Upper lobe of left lung (tissue), 4 donors: ENCODE measurements at regions not wholly inside any gene's neighbourhood (a gene's known extent, or its start where the extent isn't known, plus 50 kb on each side); places are given as distances from the start of the nearest gene placed in this dataset.

Source experiments
- POLR2A ChIP-seq, 4 donors: fragments of 450-650 bp; IDR thresholded peaks; one replicate each; pipeline ENCODE4 v1.5.1; 2016 to 2017; ENCODE audit warnings: antibody characterized with exemption in 4 of 4, mild to moderate bottlenecking in 2 of 4
- POLR2AphosphoS5 ChIP-seq, 2 donors: sonication (generic); formaldehyde crosslinking; IDR thresholded peaks; one replicate each; pipeline ENCODE4 v1.5.1; 2017; ENCODE audit warnings: antibody characterized with exemption in 2 of 2
- TF ChIP-seq, protein P1 (sequence below), 6 experiments: fragments of 450-650 bp in 4 of 6; fragments of 200-600 bp in 2 of 6; sonication (generic) in 2 of 6; IDR thresholded peaks; one replicate each; pipeline ENCODE4 v1.5.1; 2016 to 2019; ENCODE audit warnings: antibody characterized with exemption in 6 of 6

DNA sequence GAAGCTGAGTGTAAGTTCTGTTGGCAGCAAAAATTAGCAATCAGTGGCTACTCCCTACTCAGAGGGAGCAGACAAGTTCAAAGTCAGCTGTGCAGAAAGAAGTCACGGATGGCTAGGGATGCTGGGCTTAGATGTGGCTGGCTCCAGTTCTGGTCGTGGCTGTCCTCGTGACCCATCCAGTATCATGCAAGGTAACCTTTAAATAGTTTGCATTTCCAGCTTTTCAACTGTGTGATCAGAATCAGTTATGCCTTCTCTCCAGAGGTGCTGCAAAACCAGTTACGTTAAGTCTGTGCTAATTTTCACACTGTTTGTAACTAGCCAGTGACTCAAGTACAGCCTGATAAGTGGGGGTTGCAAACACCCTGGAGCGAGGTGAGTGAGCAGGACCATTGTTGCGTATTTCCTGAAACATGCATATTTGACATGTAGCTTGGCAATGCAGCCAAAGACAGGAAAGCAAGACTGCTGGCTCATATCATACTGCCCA, 302.4 kb downstream of the ATPSCKMT start:
- TF ChIP-seq, protein P1, sequence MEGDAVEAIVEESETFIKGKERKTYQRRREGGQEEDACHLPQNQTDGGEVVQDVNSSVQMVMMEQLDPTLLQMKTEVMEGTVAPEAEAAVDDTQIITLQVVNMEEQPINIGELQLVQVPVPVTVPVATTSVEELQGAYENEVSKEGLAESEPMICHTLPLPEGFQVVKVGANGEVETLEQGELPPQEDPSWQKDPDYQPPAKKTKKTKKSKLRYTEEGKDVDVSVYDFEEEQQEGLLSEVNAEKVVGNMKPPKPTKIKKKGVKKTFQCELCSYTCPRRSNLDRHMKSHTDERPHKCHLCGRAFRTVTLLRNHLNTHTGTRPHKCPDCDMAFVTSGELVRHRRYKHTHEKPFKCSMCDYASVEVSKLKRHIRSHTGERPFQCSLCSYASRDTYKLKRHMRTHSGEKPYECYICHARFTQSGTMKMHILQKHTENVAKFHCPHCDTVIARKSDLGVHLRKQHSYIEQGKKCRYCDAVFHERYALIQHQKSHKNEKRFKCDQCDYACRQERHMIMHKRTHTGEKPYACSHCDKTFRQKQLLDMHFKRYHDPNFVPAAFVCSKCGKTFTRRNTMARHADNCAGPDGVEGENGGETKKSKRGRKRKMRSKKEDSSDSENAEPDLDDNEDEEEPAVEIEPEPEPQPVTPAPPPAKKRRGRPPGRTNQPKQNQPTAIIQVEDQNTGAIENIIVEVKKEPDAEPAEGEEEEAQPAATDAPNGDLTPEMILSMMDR (IDR thresholded peaks at IDR 0.05), result no peak
- TF ChIP-seq POLR2AphosphoS5 (IDR thresholded peaks at IDR 0.05), result no peak
- no peak for TF ChIP-seq POLR2A (IDR thresholded peaks at IDR 0.05)
